ENCODE measurements at regions not wholly inside any gene's neighbourhood (a gene's known extent, or its start where the extent isn't known, plus 50 kb on each side); places are given as distances from the start of the nearest gene placed in this dataset.
"Not testable (repeated sequence)": the region's sequence is repeated elsewhere in the genome, so short reads cannot be mapped to it uniquely, and the experiment has no call there.

DNA sequence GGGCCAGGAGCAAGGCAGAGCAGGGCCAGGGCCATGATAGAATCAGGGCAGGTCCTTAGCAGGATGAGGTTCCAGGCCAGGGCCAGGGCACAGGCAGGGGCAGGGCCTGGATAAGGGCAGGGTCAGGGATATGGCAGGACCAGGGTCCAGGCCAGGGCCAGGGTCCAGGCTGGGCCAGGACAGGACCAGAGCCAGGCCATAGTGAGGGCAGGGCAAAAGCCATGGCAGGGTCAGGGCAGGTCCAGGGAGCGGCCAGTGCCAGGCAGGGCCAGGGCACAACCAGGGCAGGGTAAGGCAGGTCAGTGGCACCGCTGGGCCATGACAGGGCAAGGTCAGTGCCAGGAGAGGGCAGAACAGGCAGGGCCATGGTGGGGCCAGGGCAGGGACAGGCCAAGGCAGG is 152.2 kb downstream of the LIPI start:
- no peak for DNase-seq

- not testable (repeated sequence) for DNase-seq
These were observed 152.8 kb downstream of the LIPI start for GRCh38 chr21:14057841-14058481.

DNA sequence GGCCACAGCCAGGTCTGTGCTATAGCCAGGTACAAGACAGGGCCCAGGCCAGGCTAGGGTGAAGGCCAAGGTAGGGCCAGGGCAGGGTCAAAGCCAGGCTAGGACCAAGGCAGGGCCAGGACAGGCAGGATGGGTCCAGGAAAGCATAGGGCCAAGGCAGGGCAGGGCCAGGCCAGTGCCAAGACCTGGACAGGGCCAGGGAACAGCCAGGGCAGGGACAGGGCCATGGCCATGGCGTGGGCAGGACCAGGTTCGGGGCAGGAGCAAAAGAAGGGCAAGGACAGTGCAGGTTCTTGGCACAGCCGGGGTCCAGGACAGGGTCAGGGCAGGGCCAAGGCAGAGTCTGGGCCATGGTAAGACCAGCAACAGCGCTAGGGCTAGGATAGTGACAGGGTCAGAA is 153.4 kb downstream of the LIPI start:
- DNase-seq, result no peak

- no peak for DNase-seq
These were observed 154.0 kb downstream of the LIPI start for GRCh38 chr21:14056771-14057191.

DNA sequence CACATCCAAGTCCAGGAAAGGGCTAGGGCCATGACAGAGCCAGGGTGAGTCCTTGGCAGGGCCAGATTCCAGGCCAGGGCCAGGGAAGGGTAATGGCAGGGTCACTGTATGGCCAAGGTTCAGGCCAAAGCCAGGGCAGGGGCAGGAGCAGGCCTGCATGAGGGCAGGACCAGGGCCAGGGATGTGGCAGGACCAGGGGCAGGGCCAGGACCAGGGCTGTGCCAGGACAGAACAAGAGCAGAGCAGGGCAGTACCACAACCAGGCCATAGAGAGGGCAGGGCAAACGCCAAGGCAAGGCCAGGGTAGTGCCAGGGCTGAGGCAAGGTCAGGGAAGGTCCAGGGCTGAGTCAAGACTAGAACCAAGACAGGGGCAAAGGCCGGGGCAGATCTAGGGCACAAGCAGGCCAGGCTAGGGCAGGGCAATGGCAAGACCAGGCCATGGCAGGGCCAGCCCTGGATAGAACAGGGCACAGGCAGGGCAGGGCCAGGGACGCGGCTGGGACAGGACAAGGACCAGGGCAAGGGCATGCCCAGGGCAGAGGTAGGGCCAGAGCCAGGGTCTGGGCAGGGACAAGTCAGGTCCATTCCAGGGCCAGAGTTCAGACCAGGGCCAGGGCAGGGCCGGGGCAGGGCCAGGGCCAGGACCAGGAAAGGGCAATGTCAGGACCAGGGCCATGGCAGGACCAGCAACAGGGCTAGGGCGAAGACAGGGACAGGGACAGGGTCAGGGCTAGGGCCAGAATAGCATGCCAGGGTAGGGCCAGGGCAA is 154.8 kb downstream of the LIPI start:
- DNase-seq, result not testable (repeated sequence)

DNA sequence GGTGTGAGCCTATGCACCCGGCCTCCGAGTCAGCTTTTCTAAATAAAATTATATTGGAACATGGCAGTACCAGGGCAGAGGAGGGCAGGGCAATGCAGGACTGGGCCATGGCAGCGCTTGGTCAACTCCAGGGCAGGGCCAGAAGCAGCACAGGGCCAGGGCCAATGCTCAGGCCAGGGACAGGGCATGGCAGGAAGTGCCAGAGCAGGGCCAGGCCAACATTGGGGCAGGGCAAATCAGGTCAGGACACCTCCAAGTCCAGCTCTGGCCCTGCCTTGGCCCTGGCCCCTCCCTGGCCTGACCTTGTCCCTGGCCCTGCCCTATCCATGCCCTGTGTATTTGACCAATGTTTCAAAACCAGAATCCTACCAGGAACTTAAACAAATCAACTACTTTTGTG is 156.1 kb downstream of the LIPI start:
- no peak for DNase-seq

- DNase-seq, result no peak
These were observed 160.6 kb downstream of the LIPI start for GRCh38 chr21:14050121-14050520.

DNA sequence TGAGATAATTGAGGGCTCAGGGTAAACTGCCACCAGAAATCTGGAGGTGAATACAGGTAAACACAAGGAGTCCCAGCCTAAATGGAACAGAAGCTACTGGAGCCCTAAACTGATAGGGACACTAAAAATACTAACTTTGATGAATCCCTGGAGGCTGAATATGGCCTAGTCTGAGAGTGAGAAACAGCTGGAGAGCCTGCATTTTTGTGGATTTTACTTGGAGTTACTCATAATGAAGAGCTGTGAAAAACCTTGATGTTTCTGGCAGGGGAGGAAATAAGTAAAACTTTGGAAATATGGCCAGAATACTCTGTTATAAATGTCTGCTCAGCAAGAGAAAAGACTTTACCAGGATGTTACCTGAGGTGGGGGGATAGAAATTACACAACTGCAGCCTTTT is 164.4 kb downstream of the LIPI start:
- no peak for DNase-seq

DNA sequence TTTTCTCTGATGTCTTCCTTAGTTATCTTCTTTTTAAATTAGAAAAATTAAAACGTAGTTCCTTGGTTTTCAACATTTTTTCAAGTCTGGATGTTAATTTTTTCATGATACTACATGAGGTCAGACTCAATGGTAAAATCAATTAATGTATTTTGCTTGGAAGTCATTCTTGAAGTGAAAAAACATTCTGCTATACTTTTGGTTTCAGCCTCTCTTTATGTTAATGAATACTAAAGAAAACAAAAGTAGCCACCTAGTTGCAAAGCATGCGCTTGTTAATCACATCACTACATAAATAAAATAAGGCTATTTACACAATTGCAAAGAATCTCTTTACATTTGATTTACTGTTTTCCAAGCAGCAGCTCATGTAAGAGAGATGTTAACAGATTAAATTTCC is 170.4 kb downstream of the LIPI start:
- DNase-seq, result no peak

GRCh38 chr21:14028619-14029018 is 182.1 kb downstream of the LIPI start:
- DNase-seq, result not testable (repeated sequence)

DNA sequence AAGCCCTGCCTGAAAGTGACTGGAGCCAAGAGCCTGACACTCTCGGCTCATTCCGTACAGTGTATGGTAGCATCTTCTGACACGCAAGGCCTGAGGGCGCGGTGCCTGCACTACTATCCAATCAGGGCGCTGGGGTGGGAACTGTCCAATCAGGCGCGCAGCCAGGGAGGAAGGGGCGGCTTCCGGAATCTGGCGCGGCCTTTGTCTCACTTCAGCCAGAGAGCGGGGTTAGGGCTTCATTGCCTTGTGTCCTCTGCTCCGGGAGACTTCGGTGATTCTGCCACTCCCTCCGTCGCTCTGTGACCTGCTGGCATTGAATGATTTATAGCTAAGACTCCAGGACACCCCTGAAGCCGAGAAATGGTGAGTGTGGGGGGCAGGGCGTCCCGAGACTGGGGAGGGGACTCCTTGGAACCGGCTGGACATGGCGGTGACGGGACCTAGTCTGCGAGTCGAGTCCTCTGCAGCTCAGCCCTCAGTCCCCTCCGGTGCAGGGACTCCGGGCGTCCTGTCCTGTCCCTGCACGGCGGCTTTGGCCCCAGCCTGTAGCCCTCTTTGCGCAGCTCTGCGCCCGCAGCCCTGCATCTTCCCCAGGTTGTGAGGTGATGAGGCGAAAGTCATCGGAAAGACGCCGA is 183.4 kb downstream of the LIPI start:
- DNase-seq, result peak; percentile 87 to 97

DNA sequence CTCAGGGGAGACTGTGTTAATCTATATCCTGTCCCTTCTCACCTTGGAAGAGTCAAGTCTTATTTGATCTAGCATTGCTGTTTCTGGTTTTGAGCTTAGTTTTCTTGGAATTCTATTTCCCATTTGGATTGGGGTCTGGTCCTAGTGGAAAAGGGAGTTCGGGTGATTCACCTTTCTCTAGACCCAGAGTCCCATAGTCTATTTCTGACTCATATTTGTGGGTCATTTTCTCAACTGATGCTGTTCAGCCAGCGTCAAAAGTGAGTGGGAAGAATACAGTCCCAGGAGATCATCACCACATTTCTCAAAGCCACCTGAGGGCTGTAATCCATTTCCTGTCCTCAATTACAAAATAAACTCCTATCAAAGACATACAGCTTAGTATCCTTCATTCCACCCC is 190.6 kb downstream of the LIPI start:
- not testable (repeated sequence) for DNase-seq

DNA sequence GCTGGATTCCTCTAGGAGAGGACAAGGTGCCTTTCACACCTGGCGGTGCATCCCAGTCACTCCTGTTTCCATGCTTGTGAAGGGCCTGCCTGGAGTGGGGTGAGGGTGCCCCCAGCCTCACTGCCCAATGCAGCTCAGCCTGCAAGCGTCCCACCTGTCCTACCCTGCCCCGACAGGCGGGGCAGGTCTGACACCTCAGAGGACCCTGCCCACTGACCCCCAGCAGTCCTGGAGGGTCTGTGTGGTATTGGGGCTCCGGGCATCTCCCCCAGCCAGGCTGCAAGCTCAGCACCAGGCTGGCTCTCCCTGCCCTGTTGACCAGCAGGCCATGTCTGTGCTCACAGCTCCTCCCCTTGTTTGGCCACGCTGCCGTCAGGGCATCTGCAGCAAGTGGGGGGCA is 194.9 kb downstream of the LIPI start:
- not testable (repeated sequence) for DNase-seq

DNA sequence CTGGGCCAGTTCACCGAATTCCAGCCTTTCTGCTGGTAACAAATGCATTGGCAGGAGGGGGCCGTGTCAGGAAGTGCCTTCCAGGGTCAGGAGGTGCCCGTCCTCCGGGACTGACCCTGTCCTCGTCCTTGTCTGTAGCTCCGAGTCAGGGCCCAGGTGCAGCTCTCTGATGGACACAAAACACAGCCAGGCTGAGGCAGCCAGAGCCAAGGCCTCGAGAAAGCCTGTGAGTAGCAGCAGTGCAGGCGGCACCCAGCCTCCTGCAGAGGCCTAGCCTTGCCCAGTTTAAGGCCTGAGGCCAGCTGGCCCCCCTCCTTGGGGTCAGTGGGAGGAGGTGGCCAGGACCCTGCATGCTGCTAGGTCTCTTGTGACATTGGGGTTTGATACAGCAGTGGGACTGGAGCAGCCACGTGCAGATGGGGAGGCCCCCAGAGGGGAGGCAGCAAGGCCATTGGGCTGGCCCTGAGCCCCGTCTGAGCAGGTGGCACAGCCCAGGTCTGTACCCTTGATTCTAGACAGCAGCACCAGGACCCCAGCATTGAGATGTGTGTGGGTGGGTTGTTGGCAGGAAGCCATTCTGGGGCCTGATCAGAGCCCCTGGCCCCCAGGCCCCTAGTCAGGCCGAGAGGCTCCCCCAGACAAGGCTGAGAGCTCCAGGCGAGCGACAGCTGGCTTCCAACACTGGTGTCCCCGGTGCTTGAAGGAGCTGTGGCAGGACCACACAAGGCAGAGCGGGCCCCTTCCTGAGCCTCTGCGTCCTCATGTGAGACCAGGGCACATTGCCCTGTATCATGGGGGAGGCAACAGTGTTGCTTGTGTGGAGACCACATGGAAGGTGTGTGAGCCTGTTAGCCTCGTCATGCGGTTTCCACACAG is 196.9 kb downstream of the LIPI start:
- not testable (repeated sequence) for DNase-seq

DNA sequence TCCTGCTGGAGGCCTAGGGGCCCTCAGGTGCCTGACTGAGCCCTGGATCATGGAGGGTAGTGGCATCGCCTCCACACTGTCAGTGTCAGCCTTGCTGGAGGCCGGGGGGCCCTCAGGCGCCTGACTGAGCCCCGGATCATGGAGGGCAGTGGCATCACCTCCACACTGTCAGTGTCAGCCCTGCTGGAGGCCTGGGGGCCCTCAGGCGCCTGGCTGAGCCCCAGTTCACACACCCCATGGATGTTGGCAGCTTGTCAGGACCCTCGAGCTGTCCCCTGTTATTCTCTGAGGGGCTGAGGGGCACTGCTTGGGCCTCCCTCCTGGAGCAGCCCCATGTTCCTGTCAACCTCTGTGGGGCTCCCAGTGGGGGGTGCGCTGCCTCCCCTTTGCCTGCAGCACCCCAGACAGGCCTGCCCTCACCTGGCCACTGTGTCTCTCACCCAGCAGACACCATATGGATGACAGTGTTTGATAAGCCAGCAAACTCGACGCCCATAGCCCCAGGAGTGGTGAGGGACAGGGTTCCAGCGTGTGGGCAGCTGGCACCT is 197.6 kb downstream of the LIPI start:
- no peak for DNase-seq

DNA sequence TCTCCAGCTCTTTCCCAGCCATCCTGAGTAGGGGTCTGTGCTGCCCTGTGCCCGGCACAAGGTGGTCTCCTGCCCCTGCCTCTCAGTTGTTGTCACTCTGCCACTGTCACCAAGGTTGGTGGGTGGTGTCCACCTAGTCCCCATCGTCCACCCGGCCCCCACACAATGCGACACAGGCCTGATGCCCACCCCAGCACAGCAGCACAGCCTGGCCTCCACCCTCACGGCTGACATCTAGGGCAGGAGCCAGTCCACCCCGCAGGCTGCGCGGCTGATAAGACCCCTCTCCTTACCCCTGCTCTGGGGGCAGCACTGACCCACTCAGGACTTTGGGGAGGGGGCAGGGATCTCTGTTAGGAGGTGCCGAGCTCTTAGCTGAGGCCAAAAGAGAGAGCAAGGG is 198.3 kb downstream of the LIPI start:
- no peak for DNase-seq

GRCh38 chr21:14011751-14012150 is 199.0 kb downstream of the LIPI start:
- DNase-seq, result not testable (repeated sequence)

- not testable (repeated sequence) for DNase-seq
These were observed 199.6 kb downstream of the LIPI start for GRCh38 chr21:14011149-14011548.

DNA sequence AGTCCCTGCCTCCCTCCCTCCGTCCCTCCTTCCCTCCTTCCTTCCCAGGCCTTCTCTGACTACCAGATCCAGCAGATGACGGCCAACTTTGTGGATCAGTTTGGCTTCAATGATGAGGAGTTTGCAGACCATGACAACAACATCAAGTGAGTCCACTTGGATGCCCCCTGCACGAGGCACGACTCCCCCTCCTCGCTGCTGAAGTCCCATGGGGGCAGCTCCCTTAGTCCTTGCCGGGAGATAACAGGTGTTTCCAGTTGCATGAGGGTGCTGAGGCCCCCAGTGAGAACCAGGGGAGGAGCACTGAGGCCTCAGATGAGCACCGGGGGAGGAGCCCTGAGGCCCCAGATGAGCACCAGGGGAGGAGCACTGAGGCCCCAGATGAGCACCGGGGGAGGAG is 200.0 kb downstream of the LIPI start:
- no peak for DNase-seq

DNA sequence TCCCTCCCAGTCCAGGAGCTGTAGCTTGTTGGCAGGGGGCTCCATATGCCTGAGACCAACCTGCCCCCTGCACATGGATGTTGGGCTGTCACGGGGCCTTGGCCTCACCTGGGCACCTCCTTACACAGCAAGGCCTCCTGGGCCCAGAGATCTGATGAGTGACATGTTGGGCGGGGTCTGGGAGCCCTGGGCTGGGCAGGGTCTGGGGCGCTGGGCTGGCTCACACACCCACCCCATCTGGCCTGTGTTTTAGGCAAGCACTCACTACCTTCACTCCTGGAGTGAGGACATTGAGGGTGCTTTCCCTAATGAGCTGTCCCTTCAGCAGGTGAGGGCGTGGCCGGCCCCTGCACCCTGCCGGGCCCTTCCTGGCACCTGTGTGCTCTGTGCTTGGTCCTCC is 200.8 kb downstream of the LIPI start:
- DNase-seq, result not testable (repeated sequence)

GRCh38 chr21:14009238-14009981 is 201.3 kb downstream of the LIPI start:
- DNase-seq, result not testable (repeated sequence)

DNA sequence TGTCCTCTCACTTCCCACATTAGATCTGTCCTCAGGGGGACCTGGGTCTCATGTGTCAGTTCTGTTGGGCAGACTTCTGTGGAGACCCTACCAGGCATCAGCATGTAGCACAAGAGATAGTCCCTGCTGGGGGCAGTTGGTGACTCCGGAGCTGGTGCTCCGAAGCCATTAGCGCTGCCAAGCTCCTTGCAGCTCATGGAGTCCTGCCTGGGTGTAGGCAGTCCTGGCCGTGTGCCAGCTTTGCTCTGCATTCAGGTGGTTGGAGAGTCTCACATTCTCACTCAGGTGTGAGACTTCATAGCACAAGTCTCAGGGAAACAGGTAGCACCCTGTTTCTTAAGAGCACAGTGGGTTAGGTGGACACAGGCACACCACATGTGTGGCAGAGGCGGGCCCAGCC is 202.3 kb downstream of the LIPI start:
- DNase-seq, result not testable (repeated sequence)
